KMS-11 (cell line): ENCODE measurements at regions not wholly inside any gene's neighbourhood (a gene's known extent, or its start where the extent isn't known, plus 50 kb on each side); places are given as distances from the start of the nearest gene placed in this dataset.

ENCODE experiments used
- H2AFZ ChIP-seq: fragments of 200-600 bp; sonication (generic); 2 replicates; pipeline ENCODE4 v1.6.1; 2016; ENCODE audit warnings: antibody characterized with exemption, mixed run types, low read depth
- H3K27ac ChIP-seq: fragments of 200-600 bp; sonication (generic); 2 replicates; pipeline ENCODE4 v1.6.1; 2016; ENCODE audit warnings: mild to moderate bottlenecking, mixed run types
- H3K27me3 ChIP-seq: fragments of 200-600 bp; sonication (generic); 2 replicates; pipeline ENCODE4 v1.6.1; 2017; ENCODE audit warnings: mild to moderate bottlenecking, low read depth, mixed run types, moderate library complexity; ENCODE audit not compliant: insufficient read depth
- H3K36me3 ChIP-seq: fragments of 200-600 bp; sonication (generic); 2 replicates; pipeline ENCODE4 v1.6.1; 2017; ENCODE audit warnings: mild to moderate bottlenecking, mixed run types; ENCODE audit not compliant: insufficient read depth
- H3K4me1 ChIP-seq: fragments of 200-600 bp; sonication (generic); 2 replicates; pipeline ENCODE4 v1.6.1; 2016; ENCODE audit warnings: mild to moderate bottlenecking, low read depth, mixed run types; ENCODE audit not compliant: poor library complexity, severe bottlenecking
- H3K4me2 ChIP-seq: fragments of 200-600 bp; sonication (generic); 2 replicates; pipeline ENCODE4 v1.7.0; 2016; ENCODE audit warnings: mild to moderate bottlenecking, mixed run types
- H3K4me3 ChIP-seq: fragments of 200-600 bp; sonication (generic); IDR thresholded peaks from 2 replicates; pipeline ENCODE4 v1.6.1; 2017; ENCODE audit warnings: low read depth, low read length, mixed read lengths; ENCODE audit not compliant: insufficient read depth
- H3K79me2 ChIP-seq: fragments of 200-600 bp; sonication (generic); 2 replicates; pipeline ENCODE4 v1.6.1; 2016; ENCODE audit warnings: low read depth, mixed run types; ENCODE audit not compliant: insufficient read depth
- H3K9ac ChIP-seq: fragments of 200-600 bp; sonication (generic); 2 replicates; pipeline ENCODE4 v1.6.1; 2016; ENCODE audit warnings: mild to moderate bottlenecking, mixed run types
- H4K20me1 ChIP-seq: fragments of 200-600 bp; sonication (generic); 2 replicates; pipeline ENCODE4 v1.6.1; 2016; ENCODE audit warnings: mild to moderate bottlenecking, mixed run types; ENCODE audit not compliant: insufficient read depth
- CTCF ChIP-seq: fragments of 200-600 bp; sonication (generic); conservative IDR thresholded peaks from 2 replicates; pipeline ENCODE4 v1.6.1; 2017; ENCODE audit warnings: low read depth, mild to moderate bottlenecking, antibody characterized with exemption, low read length, moderate library complexity, mixed read lengths

DNA sequence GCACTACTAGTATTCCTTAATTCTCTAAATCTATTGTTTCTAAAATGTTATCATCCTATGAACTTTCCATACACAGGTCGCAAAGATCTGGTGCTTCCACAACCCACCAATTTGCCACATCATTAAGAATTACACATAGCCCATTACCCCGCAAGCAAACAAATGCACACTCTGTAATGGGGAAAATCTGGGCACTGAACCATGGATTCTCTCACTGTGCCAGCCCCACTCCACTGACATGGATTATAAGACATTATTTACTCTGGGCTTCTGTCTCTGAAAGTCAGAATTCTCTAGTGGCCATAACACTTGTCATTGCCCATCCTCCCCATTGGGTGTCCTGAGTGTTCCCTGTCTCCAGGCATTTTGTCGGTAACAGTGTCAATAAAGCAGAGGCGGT lies 537.1 kb downstream of the EPHA4 start:
- Histone ChIP-seq H3K4me1 (no peaks in the 10 kb centered on the region), H2AFZ (no peak overlapping the region), H4K20me1 (no peaks in the 10 kb centered on the region), H3K4me3 (no peak overlapping the region), H3K36me3 (no peaks in the 10 kb centered on the region), H3K27ac (no peak overlapping the region), H3K79me2 (no peaks in the 10 kb centered on the region), H3K27me3 (no peaks in the 10 kb centered on the region), H3K9ac (no peak overlapping the region), H3K4me2 (no peak overlapping the region)
- TF ChIP-seq CTCF, result no peak

DNA sequence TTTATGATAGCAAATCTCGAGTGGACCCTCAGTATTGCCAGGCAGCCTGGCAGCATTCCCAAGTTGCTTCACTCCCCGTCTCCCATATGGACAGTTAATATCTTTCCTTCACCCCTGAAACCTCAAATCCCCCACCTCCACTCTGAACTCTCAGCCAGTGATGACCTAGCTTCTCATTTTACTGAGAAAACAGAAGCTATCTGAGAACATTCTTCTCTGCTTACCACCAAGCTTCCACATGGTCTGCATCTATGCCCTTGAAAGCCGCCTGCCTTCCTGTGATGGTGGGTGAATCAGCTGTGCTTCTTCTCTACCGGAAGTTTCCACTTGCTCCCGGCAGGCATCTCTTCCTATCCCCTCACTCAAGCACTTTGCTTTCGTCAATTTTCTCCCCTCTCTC lies 529.2 kb downstream of the EPHA4 start:
- Histone ChIP-seq H2AFZ (no peak overlapping the region), H3K4me2 (no peak overlapping the region), H3K4me1 (no peaks in the 10 kb centered on the region), H4K20me1 (no peaks in the 10 kb centered on the region), H3K79me2 (no peaks in the 10 kb centered on the region), H3K4me3 (no peak overlapping the region), H3K27ac (no peak overlapping the region), H3K36me3 (no peaks in the 10 kb centered on the region), H3K27me3 (no peaks in the 10 kb centered on the region), H3K9ac (no peak overlapping the region)
- TF ChIP-seq CTCF, result no peak

- H3K79me2 ChIP-seq, result no peaks in the 10 kb centered on the region
- no peaks in the 10 kb centered on the region for H3K27me3 ChIP-seq
- H3K27ac ChIP-seq, result no peak overlapping the region
- no peak overlapping the region for H3K4me2 ChIP-seq
- no peak overlapping the region for H3K4me3 ChIP-seq
- TF ChIP-seq CTCF, result no peak
- H2AFZ ChIP-seq, result no peak overlapping the region
- H3K9ac ChIP-seq, result no peak overlapping the region
- H4K20me1 ChIP-seq, result no peaks in the 10 kb centered on the region
- H3K36me3 ChIP-seq, result no peaks in the 10 kb centered on the region
- H3K4me1 ChIP-seq, result no peaks in the 10 kb centered on the region
Observed at GRCh38 chr2:221044781-221045180, 527.3 kb downstream of the EPHA4 start.

- Histone ChIP-seq H3K9ac (no peak overlapping the region), H3K36me3 (no peaks in the 10 kb centered on the region), H3K27ac (no peak overlapping the region), H3K4me1 (no peaks in the 10 kb centered on the region), H3K27me3 (no peaks in the 10 kb centered on the region), H3K4me2 (no peak overlapping the region), H3K79me2 (no peaks in the 10 kb centered on the region), H4K20me1 (no peaks in the 10 kb centered on the region), H3K4me3 (no peak overlapping the region), H2AFZ (no peak overlapping the region)
- no peak for TF ChIP-seq CTCF
Observed at GRCh38 chr2:221050020-221050795, 521.9 kb downstream of the EPHA4 start.
